ENCODE measurements at regions not wholly inside any gene's neighbourhood (a gene's known extent, or its start where the extent isn't known, plus 50 kb on each side); places are given as distances from the start of the nearest gene placed in this dataset.

- H3K4me3 ChIP-seq (ENCODE audit: low read depth, low read length) = no peak overlapping the region
- no peak for TF ChIP-seq CTCF (IDR thresholded peaks at IDR 0.05; ENCODE audit: borderline replicate concordance, insufficient read depth, low read depth, low read length)
Observed at GRCh38 chr1:96253246-96254035, 468.1 kb upstream of the PTBP2 start.

- TF ChIP-seq CTCF (IDR thresholded peaks at IDR 0.05; ENCODE audit: borderline replicate concordance, insufficient read depth, low read depth, low read length) = no peak
Observed at GRCh38 chr1:96256130-96256790, 465.3 kb upstream of the PTBP2 start.

GRCh38 chr1:96259399-96259798 lies 462.2 kb upstream of the PTBP2 start:
- TF ChIP-seq CTCF (IDR thresholded peaks at IDR 0.05; ENCODE audit: borderline replicate concordance, insufficient read depth, low read depth, low read length) = no peak
- no peak overlapping the region for H3K4me3 ChIP-seq (ENCODE audit: low read depth, low read length)

More at GRCh38 chr1:96256130-96256790, 465.3 kb upstream of the PTBP2 start:
- H3K4me3 ChIP-seq (ENCODE audit: low read depth, low read length) = no peak overlapping the region

- no peak overlapping the region for H3K4me3 ChIP-seq (ENCODE audit: low read depth, low read length)
- no peak for TF ChIP-seq CTCF (IDR thresholded peaks at IDR 0.05; ENCODE audit: borderline replicate concordance, insufficient read depth, low read depth, low read length)
Observed at GRCh38 chr1:96281491-96281890, 440.1 kb upstream of the PTBP2 start.

GRCh38 chr1:96290033-96290432 lies 431.6 kb upstream of the PTBP2 start:
- TF ChIP-seq CTCF (IDR thresholded peaks at IDR 0.05; ENCODE audit: borderline replicate concordance, insufficient read depth, low read depth, low read length) = no peak
- H3K4me3 ChIP-seq (ENCODE audit: low read depth, low read length) = no peak overlapping the region

- TF ChIP-seq CTCF (IDR thresholded peaks at IDR 0.05; ENCODE audit: borderline replicate concordance, insufficient read depth, low read depth, low read length) = no peak
- H3K4me3 ChIP-seq (ENCODE audit: low read depth, low read length) = no peak overlapping the region
Observed at GRCh38 chr1:96290801-96291200, 430.8 kb upstream of the PTBP2 start.

- no peak for TF ChIP-seq CTCF (IDR thresholded peaks at IDR 0.05; ENCODE audit: borderline replicate concordance, insufficient read depth, low read depth, low read length)
Observed at GRCh38 chr1:96291468-96291867, 430.1 kb upstream of the PTBP2 start.

More at GRCh38 chr1:96291468-96291867, 430.1 kb upstream of the PTBP2 start:
- H3K4me3 ChIP-seq (ENCODE audit: low read depth, low read length) = no peak overlapping the region
